ENCODE measurements at regions not wholly inside any gene's neighbourhood (a gene's known extent, or its start where the extent isn't known, plus 50 kb on each side); places are given as distances from the start of the nearest gene placed in this dataset.

DNA sequence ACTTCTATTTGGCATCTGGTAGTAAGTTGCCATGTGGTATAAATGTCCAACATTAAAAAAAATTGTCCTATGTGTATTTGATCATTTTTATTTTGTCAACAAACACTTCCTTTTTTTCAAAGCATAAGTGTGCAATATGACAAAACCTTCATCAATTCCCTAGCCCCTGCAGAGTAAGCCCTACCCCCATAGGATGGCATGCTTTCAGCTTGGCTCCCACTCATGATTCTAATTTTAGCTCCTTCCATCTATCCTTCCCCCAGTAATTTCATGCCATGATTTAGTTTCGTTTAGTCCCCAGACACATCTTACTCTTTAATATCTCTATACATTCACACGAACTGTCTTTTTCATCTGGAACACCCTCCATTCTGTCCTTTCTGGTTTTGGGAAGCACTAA is 250.6 kb upstream of the RAG2 start:
- Mint-ChIP-seq H3K27ac (ENCODE audit: unreplicated experiment) (no peak overlapping the region), H3K9me3 (ENCODE audit: unreplicated experiment) (no peaks in the 10 kb centered on the region), H3K36me3 (ENCODE audit: low read depth, unreplicated experiment) (no peaks in the 10 kb centered on the region), H3K4me3 (ENCODE audit: unreplicated experiment) (no peak overlapping the region), H3K4me1 (ENCODE audit: low read depth, unreplicated experiment) (no peaks in the 10 kb centered on the region), H3K27me3 (ENCODE audit: low read depth, unreplicated experiment) (peaks cover 5% of the 10 kb centered on the region)
- H3K79me2 ChIP-seq (ENCODE audit: insufficient read depth, low read length) = no peaks in the 10 kb centered on the region
- H4K20me1 ChIP-seq (ENCODE audit: insufficient read depth, low read length) = no peaks in the 10 kb centered on the region
- H3K36me3 ChIP-seq (ENCODE audit: insufficient read depth, low read length) = no peaks in the 10 kb centered on the region
- no peaks in the 10 kb centered on the region for H3K4me1 ChIP-seq (ENCODE audit: insufficient read depth, low read length)
- H3K9ac ChIP-seq (ENCODE audit: low read length) = no peak overlapping the region
- no peak overlapping the region for H3K4me3 ChIP-seq (ENCODE audit: insufficient read depth, low read depth, low read length)
- no peaks in the 10 kb centered on the region for H3K9me3 ChIP-seq (ENCODE audit: insufficient read depth, low read depth, low read length)
- no peak overlapping the region for H3K27ac ChIP-seq (ENCODE audit: low read depth, low read length)
- DNase-seq (ENCODE audit: low read depth) = no peak
- no peak overlapping the region for H3K4me2 ChIP-seq (ENCODE audit: low read length)
- no peak for FAIRE-seq
- no peaks in the 10 kb centered on the region for H3K27me3 ChIP-seq (ENCODE audit: insufficient read depth, low read length)
- no peak for TF ChIP-seq EZH2 (IDR thresholded peaks at IDR 0.05; ENCODE audit: insufficient read depth, low read length)
- TF ChIP-seq, protein P1, sequence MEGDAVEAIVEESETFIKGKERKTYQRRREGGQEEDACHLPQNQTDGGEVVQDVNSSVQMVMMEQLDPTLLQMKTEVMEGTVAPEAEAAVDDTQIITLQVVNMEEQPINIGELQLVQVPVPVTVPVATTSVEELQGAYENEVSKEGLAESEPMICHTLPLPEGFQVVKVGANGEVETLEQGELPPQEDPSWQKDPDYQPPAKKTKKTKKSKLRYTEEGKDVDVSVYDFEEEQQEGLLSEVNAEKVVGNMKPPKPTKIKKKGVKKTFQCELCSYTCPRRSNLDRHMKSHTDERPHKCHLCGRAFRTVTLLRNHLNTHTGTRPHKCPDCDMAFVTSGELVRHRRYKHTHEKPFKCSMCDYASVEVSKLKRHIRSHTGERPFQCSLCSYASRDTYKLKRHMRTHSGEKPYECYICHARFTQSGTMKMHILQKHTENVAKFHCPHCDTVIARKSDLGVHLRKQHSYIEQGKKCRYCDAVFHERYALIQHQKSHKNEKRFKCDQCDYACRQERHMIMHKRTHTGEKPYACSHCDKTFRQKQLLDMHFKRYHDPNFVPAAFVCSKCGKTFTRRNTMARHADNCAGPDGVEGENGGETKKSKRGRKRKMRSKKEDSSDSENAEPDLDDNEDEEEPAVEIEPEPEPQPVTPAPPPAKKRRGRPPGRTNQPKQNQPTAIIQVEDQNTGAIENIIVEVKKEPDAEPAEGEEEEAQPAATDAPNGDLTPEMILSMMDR (IDR thresholded peaks at IDR 0.05; ENCODE audit: insufficient read depth, low read depth, low read length) = no peak
- H2AFZ ChIP-seq (ENCODE audit: low read depth, low read length) = no peak overlapping the region

DNA sequence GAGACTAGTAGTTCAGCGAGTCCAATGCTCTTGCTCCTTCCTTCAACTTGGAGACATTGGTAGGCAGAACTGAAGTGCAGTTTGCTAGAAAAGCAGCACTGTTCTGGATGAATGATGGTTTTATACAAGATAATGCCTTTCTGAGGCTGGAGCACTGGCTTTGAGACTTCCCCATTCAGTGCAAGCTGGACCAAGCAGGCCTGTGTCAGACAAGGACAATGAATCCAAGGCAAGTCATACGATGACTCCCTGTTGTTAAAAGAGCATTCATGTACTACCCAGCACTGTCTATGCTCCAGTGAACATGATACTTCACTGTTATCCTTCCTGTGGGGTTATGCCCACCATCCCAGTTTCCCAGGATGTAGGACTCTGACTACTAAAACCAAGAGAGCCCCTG is 242.3 kb upstream of the RAG2 start:
- Mint-ChIP-seq H3K9me3 (ENCODE audit: unreplicated experiment) (peaks cover 2% of the 10 kb centered on the region), H3K27me3 (ENCODE audit: low read depth, unreplicated experiment) (no peaks in the 10 kb centered on the region), H3K4me3 (ENCODE audit: unreplicated experiment) (no peak overlapping the region), H3K27ac (ENCODE audit: unreplicated experiment) (no peak overlapping the region), H3K4me1 (ENCODE audit: low read depth, unreplicated experiment) (no peaks in the 10 kb centered on the region), H3K36me3 (ENCODE audit: low read depth, unreplicated experiment) (no peaks in the 10 kb centered on the region)
- no peaks in the 10 kb centered on the region for H3K36me3 ChIP-seq (ENCODE audit: insufficient read depth, low read length)
- H3K27ac ChIP-seq (ENCODE audit: low read depth, low read length) = no peak overlapping the region
- no peaks in the 10 kb centered on the region for H3K79me2 ChIP-seq (ENCODE audit: insufficient read depth, low read length)
- H4K20me1 ChIP-seq (ENCODE audit: insufficient read depth, low read length) = no peaks in the 10 kb centered on the region
- H3K4me3 ChIP-seq (ENCODE audit: insufficient read depth, low read depth, low read length) = no peak overlapping the region
- FAIRE-seq (no peak), DNase-seq (ENCODE audit: low read depth) (no peak)
- no peaks in the 10 kb centered on the region for H3K27me3 ChIP-seq (ENCODE audit: insufficient read depth, low read length)
- TF ChIP-seq EZH2 (IDR thresholded peaks at IDR 0.05; ENCODE audit: insufficient read depth, low read length) = no peak
- TF ChIP-seq, protein P1 (IDR thresholded peaks at IDR 0.05; ENCODE audit: insufficient read depth, low read depth, low read length) = no peak
- no peaks in the 10 kb centered on the region for H3K4me1 ChIP-seq (ENCODE audit: insufficient read depth, low read length)
- H2AFZ ChIP-seq (ENCODE audit: low read depth, low read length) = no peak overlapping the region
- no peak overlapping the region for H3K4me2 ChIP-seq (ENCODE audit: low read length)
- H3K9me3 ChIP-seq (ENCODE audit: insufficient read depth, low read depth, low read length) = no peaks in the 10 kb centered on the region
- H3K9ac ChIP-seq (ENCODE audit: low read length) = no peak overlapping the region

DNA sequence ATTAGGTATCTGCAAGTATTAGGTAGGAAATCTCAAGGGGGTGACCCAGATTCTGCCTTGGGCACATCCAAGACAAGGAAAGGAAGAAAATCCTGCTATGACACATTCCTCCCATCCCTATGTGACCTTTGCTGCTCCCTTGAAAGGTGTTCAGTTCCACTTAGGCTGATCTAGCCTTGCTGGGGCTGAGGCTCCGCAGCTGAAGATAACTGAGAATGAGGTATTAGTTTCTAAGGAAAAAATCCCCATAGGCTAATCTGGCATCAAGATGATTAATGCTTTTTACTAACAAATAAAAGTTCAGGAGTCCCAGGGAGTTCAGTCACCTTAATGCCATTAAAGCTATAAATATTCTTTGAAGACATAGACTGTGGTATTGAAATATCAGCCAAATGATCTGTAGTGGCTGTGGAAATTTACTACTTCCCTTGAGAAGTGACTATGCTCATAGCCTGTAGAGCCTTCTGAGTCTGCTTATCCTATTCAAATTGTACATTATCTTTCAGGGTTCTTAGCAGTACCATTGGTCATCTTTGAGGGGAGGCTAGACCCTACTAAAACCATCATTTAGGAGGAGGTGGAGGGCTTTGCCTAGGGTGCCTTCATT is 239.9 kb upstream of the RAG2 start:
- Histone ChIP-seq H3K79me2 (ENCODE audit: insufficient read depth, low read length) (no peaks in the 10 kb centered on the region), H3K27me3 (ENCODE audit: insufficient read depth, low read length) (no peaks in the 10 kb centered on the region), H4K20me1 (ENCODE audit: insufficient read depth, low read length) (no peaks in the 10 kb centered on the region), H3K36me3 (ENCODE audit: insufficient read depth, low read length) (no peaks in the 10 kb centered on the region), H3K27ac (ENCODE audit: low read depth, low read length) (no peak overlapping the region), H3K4me1 (ENCODE audit: insufficient read depth, low read length) (no peaks in the 10 kb centered on the region), H3K9ac (ENCODE audit: low read length) (no peak overlapping the region), H3K4me3 (ENCODE audit: insufficient read depth, low read depth, low read length) (no peak overlapping the region), H2AFZ (ENCODE audit: low read depth, low read length) (no peak overlapping the region), H3K9me3 (ENCODE audit: insufficient read depth, low read depth, low read length) (no peaks in the 10 kb centered on the region), H3K4me2 (ENCODE audit: low read length) (no peak overlapping the region)
- Mint-ChIP-seq H3K36me3 (ENCODE audit: low read depth, unreplicated experiment) (no peaks in the 10 kb centered on the region), H3K4me3 (ENCODE audit: unreplicated experiment) (no peak overlapping the region), H3K27ac (ENCODE audit: unreplicated experiment) (no peak overlapping the region), H3K9me3 (ENCODE audit: unreplicated experiment) (peaks cover 2% of the 10 kb centered on the region), H3K27me3 (ENCODE audit: low read depth, unreplicated experiment) (no peaks in the 10 kb centered on the region), H3K4me1 (ENCODE audit: low read depth, unreplicated experiment) (no peaks in the 10 kb centered on the region)
- FAIRE-seq = no peak
- DNase-seq (ENCODE audit: low read depth) = no peak
- no peak for TF ChIP-seq EZH2 (IDR thresholded peaks at IDR 0.05; ENCODE audit: insufficient read depth, low read length)
- TF ChIP-seq, protein P1 (IDR thresholded peaks at IDR 0.05; ENCODE audit: insufficient read depth, low read depth, low read length) = no peak
